ENCODE measurements at regions not wholly inside any gene's neighbourhood (a gene's known extent, or its start where the extent isn't known, plus 50 kb on each side); places are given as distances from the start of the nearest gene placed in this dataset.

- Mint-ChIP-seq H3K36me3 (ENCODE audit: low read depth) (no peaks in the 10 kb centered on the region), H3K9me3 (no peaks in the 10 kb centered on the region), H3K4me3 (no peak overlapping the region), H3K4me1 (0 out of 3 replicates have a peak, but pooled peaks cover 4% of the 10 kb centered on the region), H3K27me3 (ENCODE audit: insufficient read depth, low read depth, poor library complexity) (peaks cover 3% of the 10 kb centered on the region), H3K27ac (no peak overlapping the region)
- Histone ChIP-seq H3K27me3 (ENCODE audit: insufficient read depth) (no peaks in the 10 kb centered on the region), H3K36me3 (ENCODE audit: insufficient read depth) (no peaks in the 10 kb centered on the region), H3K79me2 (replicated peaks; ENCODE audit: insufficient read depth) (no peaks in the 10 kb centered on the region), H3F3A (replicated peaks; ENCODE audit: low read depth) (no peaks in the 10 kb centered on the region), H3K4me2 (no peak overlapping the region), H4K20me1 (replicated peaks; ENCODE audit: insufficient read depth) (no peaks in the 10 kb centered on the region), H3K4me1 (ENCODE audit: insufficient read depth) (no peaks in the 10 kb centered on the region), H2AFZ (no peak overlapping the region), H3K4me3 (no peak overlapping the region), H3K9me2 (ENCODE audit: insufficient read depth) (no peaks in the 10 kb centered on the region), H3K27ac (ENCODE audit: low read depth) (no peak overlapping the region)
- no peak for ATAC-seq
- DNase-seq (ENCODE audit: low spot score): no peak
- TF ChIP-seq EZH2 (IDR thresholded peaks at IDR 0.05; ENCODE audit: low read depth, unreplicated experiment) (no peak), JUNB (IDR thresholded peaks at IDR 0.05; ENCODE audit: unreplicated experiment) (no peak), EZH2phosphoT487 (IDR thresholded peaks at IDR 0.05; ENCODE audit: unreplicated experiment) (no peak), ZNF331 (CRISPR knock-in tag; IDR thresholded peaks at IDR 0.05; ENCODE audit: low read depth) (no peak), CREB1 (CRISPR knock-in tag; IDR thresholded peaks at IDR 0.05; ENCODE audit: low read depth) (no peak), ZNF114 (CRISPR knock-in tag; IDR thresholded peaks at IDR 0.05) (no peak), CTCF (conservative IDR thresholded peaks at IDR 0.05; ENCODE audit: low read depth in 2 of 2) (no peak), ETS1 (IDR thresholded peaks at IDR 0.05) (no peak), POLR2AphosphoS5 (IDR thresholded peaks at IDR 0.05; ENCODE audit: low read depth) (no peak), STAT1 (IDR thresholded peaks at IDR 0.05; ENCODE audit: unreplicated experiment) (no peak), NANOG (IDR thresholded peaks at IDR 0.05; ENCODE audit: borderline replicate concordance) (no peak)
- TF ChIP-seq, protein P1, sequence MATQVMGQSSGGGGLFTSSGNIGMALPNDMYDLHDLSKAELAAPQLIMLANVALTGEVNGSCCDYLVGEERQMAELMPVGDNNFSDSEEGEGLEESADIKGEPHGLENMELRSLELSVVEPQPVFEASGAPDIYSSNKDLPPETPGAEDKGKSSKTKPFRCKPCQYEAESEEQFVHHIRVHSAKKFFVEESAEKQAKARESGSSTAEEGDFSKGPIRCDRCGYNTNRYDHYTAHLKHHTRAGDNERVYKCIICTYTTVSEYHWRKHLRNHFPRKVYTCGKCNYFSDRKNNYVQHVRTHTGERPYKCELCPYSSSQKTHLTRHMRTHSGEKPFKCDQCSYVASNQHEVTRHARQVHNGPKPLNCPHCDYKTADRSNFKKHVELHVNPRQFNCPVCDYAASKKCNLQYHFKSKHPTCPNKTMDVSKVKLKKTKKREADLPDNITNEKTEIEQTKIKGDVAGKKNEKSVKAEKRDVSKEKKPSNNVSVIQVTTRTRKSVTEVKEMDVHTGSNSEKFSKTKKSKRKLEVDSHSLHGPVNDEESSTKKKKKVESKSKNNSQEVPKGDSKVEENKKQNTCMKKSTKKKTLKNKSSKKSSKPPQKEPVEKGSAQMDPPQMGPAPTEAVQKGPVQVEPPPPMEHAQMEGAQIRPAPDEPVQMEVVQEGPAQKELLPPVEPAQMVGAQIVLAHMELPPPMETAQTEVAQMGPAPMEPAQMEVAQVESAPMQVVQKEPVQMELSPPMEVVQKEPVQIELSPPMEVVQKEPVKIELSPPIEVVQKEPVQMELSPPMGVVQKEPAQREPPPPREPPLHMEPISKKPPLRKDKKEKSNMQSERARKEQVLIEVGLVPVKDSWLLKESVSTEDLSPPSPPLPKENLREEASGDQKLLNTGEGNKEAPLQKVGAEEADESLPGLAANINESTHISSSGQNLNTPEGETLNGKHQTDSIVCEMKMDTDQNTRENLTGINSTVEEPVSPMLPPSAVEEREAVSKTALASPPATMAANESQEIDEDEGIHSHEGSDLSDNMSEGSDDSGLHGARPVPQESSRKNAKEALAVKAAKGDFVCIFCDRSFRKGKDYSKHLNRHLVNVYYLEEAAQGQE (IDR thresholded peaks at IDR 0.05; ENCODE audit: unreplicated experiment): no peak
- TF ChIP-seq, protein P2, sequence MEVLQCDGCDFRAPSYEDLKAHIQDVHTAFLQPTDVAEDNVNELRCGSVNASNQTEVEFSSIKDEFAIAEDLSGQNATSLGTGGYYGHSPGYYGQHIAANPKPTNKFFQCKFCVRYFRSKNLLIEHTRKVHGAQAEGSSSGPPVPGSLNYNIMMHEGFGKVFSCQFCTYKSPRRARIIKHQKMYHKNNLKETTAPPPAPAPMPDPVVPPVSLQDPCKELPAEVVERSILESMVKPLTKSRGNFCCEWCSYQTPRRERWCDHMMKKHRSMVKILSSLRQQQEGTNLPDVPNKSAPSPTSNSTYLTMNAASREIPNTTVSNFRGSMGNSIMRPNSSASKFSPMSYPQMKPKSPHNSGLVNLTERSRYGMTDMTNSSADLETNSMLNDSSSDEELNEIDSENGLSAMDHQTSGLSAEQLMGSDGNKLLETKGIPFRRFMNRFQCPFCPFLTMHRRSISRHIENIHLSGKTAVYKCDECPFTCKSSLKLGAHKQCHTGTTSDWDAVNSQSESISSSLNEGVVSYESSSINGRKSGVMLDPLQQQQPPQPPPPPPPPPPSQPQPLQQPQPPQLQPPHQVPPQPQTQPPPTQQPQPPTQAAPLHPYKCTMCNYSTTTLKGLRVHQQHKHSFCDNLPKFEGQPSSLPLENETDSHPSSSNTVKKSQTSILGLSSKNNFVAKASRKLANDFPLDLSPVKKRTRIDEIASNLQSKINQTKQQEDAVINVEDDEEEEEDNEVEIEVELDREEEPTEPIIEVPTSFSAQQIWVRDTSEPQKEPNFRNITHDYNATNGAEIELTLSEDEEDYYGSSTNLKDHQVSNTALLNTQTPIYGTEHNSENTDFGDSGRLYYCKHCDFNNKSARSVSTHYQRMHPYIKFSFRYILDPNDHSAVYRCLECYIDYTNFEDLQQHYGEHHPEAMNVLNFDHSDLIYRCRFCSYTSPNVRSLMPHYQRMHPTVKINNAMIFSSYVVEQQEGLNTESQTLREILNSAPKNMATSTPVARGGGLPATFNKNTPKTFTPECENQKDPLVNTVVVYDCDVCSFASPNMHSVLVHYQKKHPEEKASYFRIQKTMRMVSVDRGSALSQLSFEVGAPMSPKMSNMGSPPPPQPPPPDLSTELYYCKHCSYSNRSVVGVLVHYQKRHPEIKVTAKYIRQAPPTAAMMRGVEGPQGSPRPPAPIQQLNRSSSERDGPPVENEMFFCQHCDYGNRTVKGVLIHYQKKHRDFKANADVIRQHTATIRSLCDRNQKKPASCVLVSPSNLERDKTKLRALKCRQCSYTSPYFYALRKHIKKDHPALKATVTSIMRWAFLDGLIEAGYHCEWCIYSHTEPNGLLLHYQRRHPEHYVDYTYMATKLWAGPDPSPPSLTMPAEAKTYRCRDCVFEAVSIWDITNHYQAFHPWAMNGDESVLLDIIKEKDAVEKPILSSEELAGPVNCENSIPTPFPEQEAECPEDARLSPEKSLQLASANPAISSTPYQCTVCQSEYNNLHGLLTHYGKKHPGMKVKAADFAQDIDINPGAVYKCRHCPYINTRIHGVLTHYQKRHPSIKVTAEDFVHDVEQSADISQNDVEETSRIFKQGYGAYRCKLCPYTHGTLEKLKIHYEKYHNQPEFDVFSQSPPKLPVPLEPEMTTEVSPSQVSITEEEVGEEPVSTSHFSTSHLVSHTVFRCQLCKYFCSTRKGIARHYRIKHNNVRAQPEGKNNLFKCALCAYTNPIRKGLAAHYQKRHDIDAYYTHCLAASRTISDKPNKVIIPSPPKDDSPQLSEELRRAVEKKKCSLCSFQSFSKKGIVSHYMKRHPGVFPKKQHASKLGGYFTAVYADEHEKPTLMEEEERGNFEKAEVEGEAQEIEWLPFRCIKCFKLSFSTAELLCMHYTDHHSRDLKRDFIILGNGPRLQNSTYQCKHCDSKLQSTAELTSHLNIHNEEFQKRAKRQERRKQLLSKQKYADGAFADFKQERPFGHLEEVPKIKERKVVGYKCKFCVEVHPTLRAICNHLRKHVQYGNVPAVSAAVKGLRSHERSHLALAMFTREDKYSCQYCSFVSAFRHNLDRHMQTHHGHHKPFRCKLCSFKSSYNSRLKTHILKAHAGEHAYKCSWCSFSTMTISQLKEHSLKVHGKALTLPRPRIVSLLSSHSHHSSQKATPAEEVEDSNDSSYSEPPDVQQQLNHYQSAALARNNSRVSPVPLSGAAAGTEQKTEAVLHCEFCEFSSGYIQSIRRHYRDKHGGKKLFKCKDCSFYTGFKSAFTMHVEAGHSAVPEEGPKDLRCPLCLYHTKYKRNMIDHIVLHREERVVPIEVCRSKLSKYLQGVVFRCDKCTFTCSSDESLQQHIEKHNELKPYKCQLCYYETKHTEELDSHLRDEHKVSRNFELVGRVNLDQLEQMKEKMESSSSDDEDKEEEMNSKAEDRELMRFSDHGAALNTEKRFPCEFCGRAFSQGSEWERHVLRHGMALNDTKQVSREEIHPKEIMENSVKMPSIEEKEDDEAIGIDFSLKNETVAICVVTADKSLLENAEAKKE (CRISPR knock-in tag; IDR thresholded peaks at IDR 0.05): no peak
Measured at GRCh38 chr14:49947506-49947905, 54.6 kb downstream of the ARF6 start.

Data from GM23338 (cell line).